Coronary artery (tissue), 2 donors: ENCODE measurements at regions not wholly inside any gene's neighbourhood (a gene's known extent, or its start where the extent isn't known, plus 50 kb on each side); places are given as distances from the start of the nearest gene placed in this dataset.

Source experiments
- DNase-seq: peaks from one replicate; pipeline ENCODE4 v3.0.0-alpha.2; 2017; ENCODE audit warnings: low spot score
- H3K27ac ChIP-seq, 2 donors: fragments of 200-600 bp; sonication (generic); one replicate each; pipeline ENCODE4 v1.5.1; 2016 to 2019
- H3K4me3 ChIP-seq: fragments of 200-600 bp; sonication (generic); 2 replicates; pipeline ENCODE4 v1.5.1; 2016; ENCODE audit warnings: mild to moderate bottlenecking, moderate library complexity
- CTCF ChIP-seq: fragments of 200-600 bp; sonication (generic); IDR thresholded peaks from one replicate; pipeline ENCODE4 v1.5.1; 2019; ENCODE audit warnings: antibody characterized with exemption

- TF ChIP-seq CTCF, result no peak
- H3K27ac ChIP-seq, result no peak overlapping the region
- no peak for DNase-seq
- no peak overlapping the region for H3K4me3 ChIP-seq
Measured at GRCh38 chr12:69027411-69027881, 94.5 kb upstream of the CPM start.

- DNase-seq, result no peak
- no peak for TF ChIP-seq CTCF
- no peak overlapping the region for H3K27ac ChIP-seq
- H3K4me3 ChIP-seq, result no peak overlapping the region
Measured at GRCh38 chr12:69028941-69029729, 96.2 kb upstream of the CPM start.

GRCh38 chr12:69030321-69030720 lies 97.3 kb upstream of the CPM start:
- DNase-seq, result no peak
- TF ChIP-seq CTCF, result no peak
- H3K27ac ChIP-seq, result no peak overlapping the region
- no peak overlapping the region for H3K4me3 ChIP-seq

GRCh38 chr12:69036533-69036932 lies 103.6 kb upstream of the CPM start:
- no peak for TF ChIP-seq CTCF
- Histone ChIP-seq H3K4me3 (no peak overlapping the region), H3K27ac (no peak overlapping the region)
- DNase-seq, result no peak

GRCh38 chr12:69036999-69037398 lies 104.0 kb upstream of the CPM start:
- no peak overlapping the region for H3K4me3 ChIP-seq
- DNase-seq, result no peak
- no peak for TF ChIP-seq CTCF
- H3K27ac ChIP-seq, result no peak overlapping the region

GRCh38 chr12:69039911-69040310 lies 106.9 kb upstream of the CPM start:
- Histone ChIP-seq H3K27ac (no peak overlapping the region), H3K4me3 (no peak overlapping the region)
- TF ChIP-seq CTCF, result no peak
- DNase-seq, result no peak

- no peak for DNase-seq
- no peak for TF ChIP-seq CTCF
- no peak overlapping the region for H3K27ac ChIP-seq
- H3K4me3 ChIP-seq, result no peak overlapping the region
Measured at GRCh38 chr12:69042557-69042956, 109.6 kb upstream of the CPM start.
